Fibroblast of lung (primary cell): ENCODE measurements at regions not wholly inside any gene's neighbourhood (a gene's known extent, or its start where the extent isn't known, plus 50 kb on each side); places are given as distances from the start of the nearest gene placed in this dataset.

Experiments used
- DNase-seq, 2 donors: peaks; one replicate each; pipeline versions ENCODE4 v3.0.0 to v3.0.0-alpha.2; 2010; ENCODE audit warnings: low read depth in 2 of 2
- H2AFZ ChIP-seq: 2 replicates; pipeline ENCODE4 v1.5.1; 2012; ENCODE audit warnings: low read length, control low read depth, inconsistent platforms
- H3K27ac ChIP-seq: 2 replicates; pipeline ENCODE4 v1.5.1; 2011; ENCODE audit warnings: low read length, control low read depth; ENCODE audit not compliant: insufficient read depth
- H3K27me3 ChIP-seq: 2 replicates; pipeline ENCODE4 v1.5.1; 2011; ENCODE audit warnings: mild to moderate bottlenecking, low read length; ENCODE audit not compliant: control insufficient read depth, insufficient read depth
- H3K36me3 ChIP-seq: 2 replicates; pipeline ENCODE4 v1.5.1; 2011; ENCODE audit warnings: low read length; ENCODE audit not compliant: control insufficient read depth, insufficient read depth
- H3K4me1 ChIP-seq: 2 replicates; pipeline ENCODE4 v1.5.1; 2011; ENCODE audit warnings: low read length; ENCODE audit not compliant: control insufficient read depth, insufficient read depth; ENCODE audit errors: extremely low read depth
- H3K4me2 ChIP-seq: 2 replicates; pipeline ENCODE4 v1.5.1; 2011; ENCODE audit warnings: low read length, control low read depth; ENCODE audit not compliant: insufficient read depth; ENCODE audit errors: extremely low read depth
- H3K4me3 ChIP-seq, 4 experiments: fragments of 200-600 bp in 1 of 4; sonication (generic) in 1 of 4; replicated peaks in 1 of 4; 2 replicates each; pipeline ENCODE4 v1.5.1; 2011 to 2016; ENCODE audit warnings: low read length in 4 of 4, low read depth in 3 of 4, mild to moderate bottlenecking in 3 of 4, control low read depth in 2 of 4, inconsistent platforms in 1 of 4, mixed read lengths in 1 of 4; ENCODE audit not compliant: insufficient read depth in 1 of 4; ENCODE audit errors: control extremely low read depth in 1 of 4
- H3K79me2 ChIP-seq: 2 replicates; pipeline ENCODE4 v1.5.1; 2012; ENCODE audit warnings: mild to moderate bottlenecking, low read length, inconsistent platforms; ENCODE audit not compliant: control insufficient read depth, insufficient read depth
- H3K9ac ChIP-seq: 2 replicates; pipeline ENCODE4 v1.5.1; 2011; ENCODE audit warnings: mild to moderate bottlenecking, low read length, control low read depth; ENCODE audit not compliant: insufficient read depth
- H3K9me3 ChIP-seq: 2 replicates; pipeline ENCODE4 v1.5.1; 2012; ENCODE audit warnings: low read depth, low read length; ENCODE audit not compliant: control insufficient read depth, insufficient read depth
- H4K20me1 ChIP-seq: 2 replicates; pipeline ENCODE4 v1.5.1; 2011; ENCODE audit warnings: low read length; ENCODE audit not compliant: control insufficient read depth, insufficient read depth; ENCODE audit errors: extremely low read depth
- EZH2 ChIP-seq: IDR thresholded peaks from 2 replicates; pipeline ENCODE4 v1.5.1; 2012; ENCODE audit warnings: low read length, control low read depth, mild to moderate bottlenecking; ENCODE audit errors: missing control alignments
- TF ChIP-seq, protein P1 (sequence below), 2 donors: IDR thresholded peaks in 1 of 2; conservative IDR thresholded peaks in 1 of 2; 1 replicate in 1 of 2; 2 replicates in 1 of 2; pipeline ENCODE4 v1.5.1; 2011 to 2012; ENCODE audit warnings: low read length in 2 of 2, control low read depth in 1 of 2, inconsistent platforms in 1 of 2, low read depth in 1 of 2, mild to moderate bottlenecking in 1 of 2

DNA sequence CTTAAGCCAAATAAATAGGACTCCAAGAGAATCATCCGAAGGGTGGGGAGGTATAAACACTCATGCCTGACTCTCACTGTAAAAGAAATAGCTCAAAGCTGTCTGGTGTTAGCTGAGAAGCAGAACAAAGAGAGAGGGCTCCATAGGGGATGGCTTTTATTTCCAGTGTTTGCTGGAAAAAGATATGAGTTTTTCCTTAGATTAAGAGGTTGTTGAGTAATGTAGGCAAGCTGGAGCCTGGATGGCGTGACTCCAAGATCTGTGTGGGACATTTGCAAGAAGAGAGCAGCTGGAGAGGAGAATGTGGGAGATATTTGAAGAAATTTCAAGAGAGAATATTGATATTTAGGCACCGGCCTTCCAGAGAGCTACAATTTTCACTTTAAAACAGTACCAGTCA is 793.7 kb upstream of the RGMB start:
- no peak for TF ChIP-seq EZH2
- H3K4me1 ChIP-seq, result no peaks in the 10 kb centered on the region
- H3K4me3 ChIP-seq, result no peak overlapping the region
- DNase-seq, result peak; percentile 14 to 88
- no peak overlapping the region for H3K27ac ChIP-seq
- H3K27me3 ChIP-seq, result no peaks in the 10 kb centered on the region
- no peak overlapping the region for H3K4me2 ChIP-seq
- H3K9ac ChIP-seq, result no peak overlapping the region
- no peaks in the 10 kb centered on the region for H3K9me3 ChIP-seq
- no peaks in the 10 kb centered on the region for H4K20me1 ChIP-seq
- no peaks in the 10 kb centered on the region for H3K36me3 ChIP-seq
- H2AFZ ChIP-seq, result peak overlapping the region; percentile 3
- no peaks in the 10 kb centered on the region for H3K79me2 ChIP-seq

DNA sequence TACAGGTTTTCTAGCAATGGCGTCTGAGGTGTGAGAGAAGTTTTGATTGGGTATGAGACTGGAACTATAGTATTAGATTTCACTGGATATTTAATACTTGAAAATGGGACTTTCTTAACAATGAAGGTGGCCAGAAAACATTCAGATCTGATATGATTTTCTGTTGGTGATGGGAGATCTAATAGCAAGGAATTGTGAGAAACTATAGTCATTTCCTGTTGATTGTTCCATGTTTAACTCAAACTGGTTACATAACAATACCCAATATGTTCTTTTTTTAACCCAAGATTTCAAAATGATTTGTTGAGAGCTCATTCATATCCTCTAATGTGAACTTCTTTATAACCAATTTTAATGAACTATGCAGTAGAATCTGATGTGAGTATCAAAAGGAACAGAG is 793.2 kb upstream of the RGMB start:
- no peak overlapping the region for H3K9ac ChIP-seq
- H4K20me1 ChIP-seq, result no peaks in the 10 kb centered on the region
- no peaks in the 10 kb centered on the region for H3K9me3 ChIP-seq
- no peaks in the 10 kb centered on the region for H3K27me3 ChIP-seq
- H3K27ac ChIP-seq, result no peak overlapping the region
- no peaks in the 10 kb centered on the region for H3K4me1 ChIP-seq
- peak overlapping the region; percentile 3 for H2AFZ ChIP-seq
- no peak overlapping the region for H3K4me2 ChIP-seq
- H3K36me3 ChIP-seq, result no peaks in the 10 kb centered on the region
- H3K4me3 ChIP-seq, result no peak overlapping the region
- DNase-seq, result no peak
- H3K79me2 ChIP-seq, result no peaks in the 10 kb centered on the region
- TF ChIP-seq, protein P1, sequence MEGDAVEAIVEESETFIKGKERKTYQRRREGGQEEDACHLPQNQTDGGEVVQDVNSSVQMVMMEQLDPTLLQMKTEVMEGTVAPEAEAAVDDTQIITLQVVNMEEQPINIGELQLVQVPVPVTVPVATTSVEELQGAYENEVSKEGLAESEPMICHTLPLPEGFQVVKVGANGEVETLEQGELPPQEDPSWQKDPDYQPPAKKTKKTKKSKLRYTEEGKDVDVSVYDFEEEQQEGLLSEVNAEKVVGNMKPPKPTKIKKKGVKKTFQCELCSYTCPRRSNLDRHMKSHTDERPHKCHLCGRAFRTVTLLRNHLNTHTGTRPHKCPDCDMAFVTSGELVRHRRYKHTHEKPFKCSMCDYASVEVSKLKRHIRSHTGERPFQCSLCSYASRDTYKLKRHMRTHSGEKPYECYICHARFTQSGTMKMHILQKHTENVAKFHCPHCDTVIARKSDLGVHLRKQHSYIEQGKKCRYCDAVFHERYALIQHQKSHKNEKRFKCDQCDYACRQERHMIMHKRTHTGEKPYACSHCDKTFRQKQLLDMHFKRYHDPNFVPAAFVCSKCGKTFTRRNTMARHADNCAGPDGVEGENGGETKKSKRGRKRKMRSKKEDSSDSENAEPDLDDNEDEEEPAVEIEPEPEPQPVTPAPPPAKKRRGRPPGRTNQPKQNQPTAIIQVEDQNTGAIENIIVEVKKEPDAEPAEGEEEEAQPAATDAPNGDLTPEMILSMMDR (conservative IDR thresholded peaks at IDR 0.05 in 1 of 2, IDR thresholded peaks at IDR 0.05 in 1 of 2; ENCODE audit: low read depth in 1 of 2, low read length in 2 of 2), result no peak
- TF ChIP-seq EZH2, result no peak

DNA sequence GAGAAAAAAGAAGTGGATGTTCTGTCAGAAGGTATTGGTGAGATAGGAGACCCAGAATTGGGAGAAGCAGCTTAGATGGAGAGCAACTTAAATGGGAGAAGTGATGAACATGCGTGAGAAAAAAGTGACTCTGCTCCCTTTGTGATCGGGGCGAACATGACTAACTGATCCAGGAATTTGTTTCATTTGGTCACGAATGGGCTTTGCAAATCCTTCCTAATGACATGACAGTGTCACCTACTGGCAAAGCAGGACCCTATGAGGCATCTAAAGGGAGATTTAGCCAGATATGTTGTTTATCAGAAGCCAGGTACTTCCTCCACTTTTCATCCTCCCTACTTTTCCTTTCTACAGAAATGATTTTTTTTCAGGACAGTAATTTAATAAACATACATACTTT is 787.4 kb upstream of the RGMB start:
- peak overlapping the region; percentile 46 for H2AFZ ChIP-seq
- no peaks in the 10 kb centered on the region for H3K9me3 ChIP-seq
- H3K36me3 ChIP-seq, result no peaks in the 10 kb centered on the region
- TF ChIP-seq EZH2, result no peak
- TF ChIP-seq, protein P1 (conservative IDR thresholded peaks at IDR 0.05 in 1 of 2, IDR thresholded peaks at IDR 0.05 in 1 of 2; ENCODE audit: low read depth in 1 of 2, low read length in 2 of 2), result no peak
- peak; percentile 21 to 66 for DNase-seq
- H3K4me1 ChIP-seq, result no peaks in the 10 kb centered on the region
- no peaks in the 10 kb centered on the region for H3K79me2 ChIP-seq
- H3K4me2 ChIP-seq, result no peak overlapping the region
- no peak overlapping the region for H3K27ac ChIP-seq
- no peak overlapping the region for H3K4me3 ChIP-seq
- H3K9ac ChIP-seq, result no peak overlapping the region
- H3K27me3 ChIP-seq, result no peaks in the 10 kb centered on the region
- H4K20me1 ChIP-seq, result no peaks in the 10 kb centered on the region

DNA sequence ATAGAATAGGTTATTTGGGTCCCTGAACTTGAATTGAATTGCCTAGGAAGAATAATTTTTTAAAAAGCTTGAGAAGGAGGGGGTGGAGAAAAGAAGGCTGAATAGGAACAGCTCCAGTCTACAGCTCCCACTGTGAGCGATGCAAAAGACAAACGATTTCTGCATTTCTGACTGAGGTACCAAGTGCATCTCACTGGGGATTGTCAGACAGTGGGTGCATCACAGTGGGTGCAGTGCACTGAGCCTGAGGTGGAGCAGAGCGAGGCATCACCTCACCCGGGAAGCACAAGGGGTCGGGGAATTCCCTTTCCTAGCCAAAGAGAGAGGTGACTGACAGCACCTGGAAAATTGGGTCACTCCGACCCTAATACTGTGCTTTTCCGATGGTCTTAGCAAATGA is 782.2 kb upstream of the RGMB start:
- Histone ChIP-seq H3K4me3 (no peak overlapping the region), H3K9me3 (no peaks in the 10 kb centered on the region), H3K79me2 (no peaks in the 10 kb centered on the region), H3K9ac (no peak overlapping the region), H2AFZ (no peak overlapping the region), H3K27ac (no peak overlapping the region), H3K36me3 (no peaks in the 10 kb centered on the region), H3K27me3 (no peaks in the 10 kb centered on the region), H3K4me1 (no peaks in the 10 kb centered on the region), H3K4me2 (no peak overlapping the region), H4K20me1 (no peaks in the 10 kb centered on the region)
- no peak for DNase-seq
- TF ChIP-seq EZH2, result no peak
- TF ChIP-seq, protein P1 (conservative IDR thresholded peaks at IDR 0.05 in 1 of 2, IDR thresholded peaks at IDR 0.05 in 1 of 2; ENCODE audit: low read depth in 1 of 2, low read length in 2 of 2), result no peak
